ENCODE measurements at regions not wholly inside any gene's neighbourhood (a gene's known extent, or its start where the extent isn't known, plus 50 kb on each side); places are given as distances from the start of the nearest gene placed in this dataset.
"Not testable (repeated sequence)": the region's sequence is repeated elsewhere in the genome, so short reads cannot be mapped to it uniquely, and the experiment has no call there.

- no peak for DNase-seq
These were observed 152.7 kb upstream of the NECTIN3 start for GRCh38 chr3:110918963-110919362.

GRCh38 chr3:110925798-110926197 is 145.8 kb upstream of the NECTIN3 start:
- DNase-seq: no peak

- no peak for DNase-seq
These were observed 143.5 kb upstream of the NECTIN3 start for GRCh38 chr3:110928016-110928662.

GRCh38 chr3:110929816-110930215 is 141.8 kb upstream of the NECTIN3 start:
- no peak for DNase-seq

- no peak for DNase-seq
These were observed 139.0 kb upstream of the NECTIN3 start for GRCh38 chr3:110932567-110932966.

- no peak for DNase-seq
These were observed 137.7 kb upstream of the NECTIN3 start for GRCh38 chr3:110933821-110934426.

GRCh38 chr3:110938629-110939028 is 133.0 kb upstream of the NECTIN3 start:
- DNase-seq: no peak

- DNase-seq: no peak
These were observed 131.6 kb upstream of the NECTIN3 start for GRCh38 chr3:110940055-110940454.

GRCh38 chr3:110944782-110945181 is 126.8 kb upstream of the NECTIN3 start:
- no peak for DNase-seq

GRCh38 chr3:110946810-110947209 is 124.8 kb upstream of the NECTIN3 start:
- DNase-seq: no peak

GRCh38 chr3:110949194-110949593 is 122.4 kb upstream of the NECTIN3 start:
- not testable (repeated sequence) for DNase-seq

GRCh38 chr3:110955301-110955880 is 116.2 kb upstream of the NECTIN3 start:
- no peak for DNase-seq

GRCh38 chr3:110956081-110956480 is 115.5 kb upstream of the NECTIN3 start:
- DNase-seq: no peak

- no peak for DNase-seq
These were observed 114.2 kb upstream of the NECTIN3 start for GRCh38 chr3:110957247-110958025.

- DNase-seq: no peak
These were observed 113.1 kb upstream of the NECTIN3 start for GRCh38 chr3:110958313-110959147.

GRCh38 chr3:110965976-110966375 is 105.6 kb upstream of the NECTIN3 start:
- DNase-seq: no peak

- no peak for DNase-seq
These were observed 104.5 kb upstream of the NECTIN3 start for GRCh38 chr3:110966966-110967663.

GRCh38 chr3:110968076-110968475 is 103.5 kb upstream of the NECTIN3 start:
- no peak for DNase-seq

GRCh38 chr3:110969229-110970211 is 102.1 kb upstream of the NECTIN3 start:
- DNase-seq: no peak

- DNase-seq: no peak
These were observed 100.5 kb upstream of the NECTIN3 start for GRCh38 chr3:110971010-110971601.

Data from CD4-positive, alpha-beta T cell treated with Interferon alpha-2 for 1 hour (primary cell).